ENCODE measurements at regions not wholly inside any gene's neighbourhood (a gene's known extent, or its start where the extent isn't known, plus 50 kb on each side); places are given as distances from the start of the nearest gene placed in this dataset.

DNA sequence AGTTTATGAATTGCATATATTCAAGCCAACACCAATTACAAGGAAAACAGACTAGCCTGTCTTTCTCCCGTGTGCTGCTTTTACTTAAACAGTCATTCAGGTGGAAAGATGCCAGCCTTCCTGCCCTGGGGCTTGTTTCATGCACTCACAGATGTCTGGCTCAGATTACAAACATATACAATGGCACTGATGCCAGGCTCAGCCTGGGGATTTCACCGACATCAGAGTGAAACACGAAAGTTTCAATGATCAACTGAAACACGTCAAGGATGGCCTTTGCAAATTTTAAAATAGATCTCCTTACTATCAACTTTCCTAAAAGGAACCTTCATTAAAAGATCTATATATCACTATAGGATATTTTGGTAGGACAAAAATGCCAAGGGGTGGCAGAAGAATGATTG lies 1576.5 kb downstream of the EFNA5 start:
- H3K27ac ChIP-seq = no peak overlapping the region
- TF ChIP-seq, protein P1, sequence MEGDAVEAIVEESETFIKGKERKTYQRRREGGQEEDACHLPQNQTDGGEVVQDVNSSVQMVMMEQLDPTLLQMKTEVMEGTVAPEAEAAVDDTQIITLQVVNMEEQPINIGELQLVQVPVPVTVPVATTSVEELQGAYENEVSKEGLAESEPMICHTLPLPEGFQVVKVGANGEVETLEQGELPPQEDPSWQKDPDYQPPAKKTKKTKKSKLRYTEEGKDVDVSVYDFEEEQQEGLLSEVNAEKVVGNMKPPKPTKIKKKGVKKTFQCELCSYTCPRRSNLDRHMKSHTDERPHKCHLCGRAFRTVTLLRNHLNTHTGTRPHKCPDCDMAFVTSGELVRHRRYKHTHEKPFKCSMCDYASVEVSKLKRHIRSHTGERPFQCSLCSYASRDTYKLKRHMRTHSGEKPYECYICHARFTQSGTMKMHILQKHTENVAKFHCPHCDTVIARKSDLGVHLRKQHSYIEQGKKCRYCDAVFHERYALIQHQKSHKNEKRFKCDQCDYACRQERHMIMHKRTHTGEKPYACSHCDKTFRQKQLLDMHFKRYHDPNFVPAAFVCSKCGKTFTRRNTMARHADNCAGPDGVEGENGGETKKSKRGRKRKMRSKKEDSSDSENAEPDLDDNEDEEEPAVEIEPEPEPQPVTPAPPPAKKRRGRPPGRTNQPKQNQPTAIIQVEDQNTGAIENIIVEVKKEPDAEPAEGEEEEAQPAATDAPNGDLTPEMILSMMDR (IDR thresholded peaks at IDR 0.05) = no peak
- no peak for DNase-seq (ENCODE audit: low spot score in 2 of 2)
- H3K27me3 ChIP-seq = no peaks in the 10 kb centered on the region
- no peaks in the 10 kb centered on the region for H3K36me3 ChIP-seq
- no peak overlapping the region for H3K4me3 ChIP-seq
- H3K9me3 ChIP-seq = no peaks in the 10 kb centered on the region
- H3K4me1 ChIP-seq = no peaks in the 10 kb centered on the region
- intact Hi-C loops (cut with DNase I) = no loop called here

DNA sequence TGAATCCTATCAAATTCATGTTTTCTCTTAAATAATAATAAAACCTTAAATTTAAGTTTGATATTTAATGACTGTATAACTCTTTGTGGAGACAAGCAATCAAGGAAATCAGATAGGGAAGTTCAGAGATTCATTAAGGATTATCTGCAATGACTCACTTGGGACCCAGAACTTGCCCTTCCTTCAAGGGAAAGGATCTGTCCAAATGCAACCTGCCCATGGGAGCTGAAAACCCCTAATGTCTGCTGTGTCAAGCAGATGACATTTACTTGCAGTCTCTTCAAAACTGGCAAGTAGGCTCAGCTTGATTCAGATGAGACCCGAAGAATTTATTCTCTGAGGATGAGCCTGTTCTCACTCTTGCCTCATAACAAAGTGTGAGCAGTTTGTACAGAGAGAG lies 1577.6 kb downstream of the EFNA5 start:
- no peak overlapping the region for H3K4me3 ChIP-seq
- H3K36me3 ChIP-seq = no peaks in the 10 kb centered on the region
- intact Hi-C loops (cut with DNase I) = no loop called here
- TF ChIP-seq, protein P1 (IDR thresholded peaks at IDR 0.05) = no peak
- H3K9me3 ChIP-seq = no peaks in the 10 kb centered on the region
- H3K27ac ChIP-seq = no peak overlapping the region
- H3K4me1 ChIP-seq = no peaks in the 10 kb centered on the region
- no peak for DNase-seq (ENCODE audit: low spot score in 2 of 2)
- no peaks in the 10 kb centered on the region for H3K27me3 ChIP-seq

DNA sequence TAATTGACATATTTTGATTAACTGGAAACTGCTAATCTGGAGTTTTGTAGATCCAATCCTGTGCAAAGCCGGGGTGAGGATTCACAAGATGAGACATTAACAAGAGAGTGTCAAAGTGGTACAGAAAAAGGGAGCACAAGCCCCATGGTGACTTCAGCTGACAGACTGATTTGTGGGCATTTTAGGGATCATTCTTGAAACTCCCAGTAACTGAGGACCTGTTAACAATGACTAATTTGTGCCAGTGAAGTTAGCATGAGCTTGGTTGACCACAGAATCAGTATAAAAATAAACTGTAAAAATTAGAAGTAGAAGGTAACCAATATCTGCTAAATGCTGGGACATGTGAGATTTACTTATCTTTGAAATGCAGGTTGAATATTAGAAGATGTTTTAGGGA lies 1578.3 kb downstream of the EFNA5 start:
- DNase-seq (ENCODE audit: low spot score in 2 of 2) = no peak
- Histone ChIP-seq H3K27ac (no peak overlapping the region), H3K9me3 (no peaks in the 10 kb centered on the region), H3K36me3 (no peaks in the 10 kb centered on the region), H3K4me1 (no peaks in the 10 kb centered on the region), H3K4me3 (no peak overlapping the region), H3K27me3 (no peaks in the 10 kb centered on the region)
- intact Hi-C loops (cut with DNase I) = no loop called here
- TF ChIP-seq, protein P1 (IDR thresholded peaks at IDR 0.05) = no peak

DNA sequence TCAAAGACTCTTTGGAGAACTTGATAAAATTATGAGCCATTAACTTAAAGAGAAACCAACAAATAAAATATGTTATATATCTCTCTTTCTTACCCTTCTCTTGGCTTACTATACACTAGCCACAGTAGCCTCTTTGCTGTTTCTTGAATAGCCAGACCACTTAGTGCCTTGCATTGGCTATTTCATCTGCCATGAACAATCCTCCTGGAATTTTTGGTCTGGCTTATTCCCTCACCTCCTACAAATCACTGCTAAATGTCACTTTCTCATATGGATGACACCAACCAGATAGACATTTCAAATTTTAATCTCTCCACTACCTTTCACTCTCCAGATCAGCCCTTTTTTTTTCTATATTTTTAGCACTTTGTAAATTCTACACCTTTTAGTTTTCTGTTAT lies 1581.7 kb downstream of the EFNA5 start:
- no peaks in the 10 kb centered on the region for H3K36me3 ChIP-seq
- H3K9me3 ChIP-seq = no peaks in the 10 kb centered on the region
- DNase-seq (ENCODE audit: low spot score in 2 of 2) = no peak
- intact Hi-C loops (cut with DNase I) = no loop called here
- TF ChIP-seq, protein P1 (IDR thresholded peaks at IDR 0.05) = no peak
- no peak overlapping the region for H3K27ac ChIP-seq
- no peaks in the 10 kb centered on the region for H3K27me3 ChIP-seq
- H3K4me3 ChIP-seq = no peak overlapping the region
- no peaks in the 10 kb centered on the region for H3K4me1 ChIP-seq

DNA sequence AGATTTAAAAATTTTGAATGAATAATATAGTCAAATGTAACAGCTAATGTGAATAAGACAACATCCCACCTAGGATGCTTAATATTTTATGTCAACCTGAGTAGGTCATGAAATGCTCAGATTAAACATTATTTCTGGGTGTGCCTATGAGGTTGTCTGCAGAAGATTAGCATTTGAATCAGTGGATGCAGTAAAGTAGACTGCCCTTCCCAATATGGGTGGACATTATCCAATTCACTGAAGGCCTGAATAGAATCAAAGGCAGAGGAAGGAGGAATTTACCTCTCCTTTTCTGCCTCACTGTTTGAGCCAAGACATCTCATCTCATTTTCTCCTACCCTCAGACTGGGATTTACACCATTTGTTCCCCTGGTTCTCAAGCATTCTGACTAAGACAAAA lies 1582.3 kb downstream of the EFNA5 start:
- H3K4me3 ChIP-seq = no peak overlapping the region
- intact Hi-C loops (cut with DNase I) = no loop called here

DNA sequence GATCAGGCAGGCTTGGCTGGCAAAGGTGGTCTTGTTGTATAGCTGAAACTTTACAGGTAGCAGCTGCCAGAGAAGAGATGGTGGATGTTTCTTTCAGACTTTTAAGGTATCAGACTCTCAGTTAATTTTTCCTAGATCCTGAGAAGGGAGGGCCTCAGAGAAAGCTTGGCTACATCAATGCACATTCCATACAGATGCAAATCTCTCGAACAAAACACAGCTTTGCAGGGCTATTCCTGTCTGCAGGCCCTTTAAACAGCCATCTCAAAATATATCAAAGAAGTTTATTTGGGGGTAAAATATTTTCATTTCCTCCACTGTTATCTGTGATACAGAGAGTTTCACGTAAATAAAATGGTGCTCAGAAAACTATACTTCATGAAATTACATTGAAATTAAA lies 1584.4 kb downstream of the EFNA5 start:
- Histone ChIP-seq H3K4me1 (no peaks in the 10 kb centered on the region), H3K27me3 (no peaks in the 10 kb centered on the region), H3K27ac (no peak overlapping the region), H3K9me3 (no peaks in the 10 kb centered on the region), H3K36me3 (no peaks in the 10 kb centered on the region), H3K4me3 (no peak overlapping the region)
- TF ChIP-seq, protein P1 (IDR thresholded peaks at IDR 0.05) = no peak
- intact Hi-C loops (cut with DNase I) = no loop called here
- DNase-seq (ENCODE audit: low spot score in 2 of 2) = no peak

More for the DNA sequence above, 1582.3 kb downstream of the EFNA5 start:
- Histone ChIP-seq H3K27ac (no peak overlapping the region), H3K4me1 (no peaks in the 10 kb centered on the region), H3K9me3 (no peaks in the 10 kb centered on the region), H3K36me3 (no peaks in the 10 kb centered on the region), H3K27me3 (no peaks in the 10 kb centered on the region)
- TF ChIP-seq, protein P1 (IDR thresholded peaks at IDR 0.05) = no peak
- DNase-seq (ENCODE audit: low spot score in 2 of 2) = no peak

Data from ascending aorta (tissue), 2 donors.